ENCODE measurements at regions not wholly inside any gene's neighbourhood (a gene's known extent, or its start where the extent isn't known, plus 50 kb on each side); places are given as distances from the start of the nearest gene placed in this dataset.

DNA sequence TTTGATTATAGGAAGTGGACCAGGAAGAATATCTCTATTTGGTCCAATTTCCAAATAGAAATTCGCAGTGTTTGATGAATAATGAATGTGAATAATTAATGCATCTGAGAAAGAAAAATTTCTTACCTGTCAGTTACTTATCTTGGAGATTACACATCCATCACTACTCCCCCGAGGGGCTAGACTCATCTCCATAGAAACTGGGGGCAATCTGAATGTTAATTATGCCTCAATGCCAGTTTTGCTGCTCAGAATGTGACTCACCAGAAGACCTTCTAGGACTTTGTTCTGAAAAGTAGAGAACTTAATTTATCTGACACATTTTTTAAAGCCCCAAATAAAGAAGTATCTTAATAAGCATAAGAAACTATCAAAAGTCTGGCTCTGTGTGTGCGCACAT lies 233.4 kb upstream of the NR4A3 start:
- DNase-seq (ENCODE audit: low read depth in 3 of 3): no peak

DNA sequence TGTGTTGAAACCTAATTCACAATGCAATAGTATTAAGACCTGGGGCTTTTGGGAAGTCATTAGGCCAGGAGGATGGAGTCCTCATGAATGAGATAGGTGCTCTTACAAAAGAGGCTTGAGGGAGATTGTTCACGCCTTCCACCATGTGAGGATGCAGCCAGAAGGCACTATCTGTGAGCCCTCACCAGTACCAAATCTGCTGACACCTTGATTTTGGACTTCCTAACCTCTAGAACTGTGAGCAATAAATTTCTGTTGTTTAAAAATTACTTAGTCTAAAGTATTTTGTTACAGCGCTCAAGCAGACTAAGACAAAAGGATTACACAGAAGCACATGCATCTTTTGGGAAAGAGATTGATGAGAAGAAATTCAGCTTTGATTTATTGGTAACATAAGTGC lies 232.9 kb upstream of the NR4A3 start:
- DNase-seq (ENCODE audit: low read depth in 3 of 3): no peak

DNA sequence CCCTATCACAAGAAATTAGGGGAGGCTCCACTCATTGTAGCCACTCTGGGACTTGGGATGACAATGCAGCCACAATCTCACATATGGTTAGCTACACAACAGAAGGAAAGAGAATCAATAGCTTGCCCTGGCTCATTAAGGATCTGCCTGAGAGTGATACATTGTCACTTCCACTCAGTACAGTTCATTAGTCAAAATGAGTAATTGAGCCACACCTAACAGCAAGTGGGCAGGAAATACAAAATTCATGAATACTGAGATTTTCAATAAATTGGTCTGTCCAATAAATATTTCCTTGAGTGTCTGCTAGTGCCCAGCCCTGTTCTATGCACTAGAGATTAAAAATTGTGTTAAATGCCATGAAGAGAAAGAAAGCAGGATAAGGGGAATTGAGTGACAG lies 231.3 kb upstream of the NR4A3 start:
- no peak for DNase-seq (ENCODE audit: low read depth in 3 of 3)

DNA sequence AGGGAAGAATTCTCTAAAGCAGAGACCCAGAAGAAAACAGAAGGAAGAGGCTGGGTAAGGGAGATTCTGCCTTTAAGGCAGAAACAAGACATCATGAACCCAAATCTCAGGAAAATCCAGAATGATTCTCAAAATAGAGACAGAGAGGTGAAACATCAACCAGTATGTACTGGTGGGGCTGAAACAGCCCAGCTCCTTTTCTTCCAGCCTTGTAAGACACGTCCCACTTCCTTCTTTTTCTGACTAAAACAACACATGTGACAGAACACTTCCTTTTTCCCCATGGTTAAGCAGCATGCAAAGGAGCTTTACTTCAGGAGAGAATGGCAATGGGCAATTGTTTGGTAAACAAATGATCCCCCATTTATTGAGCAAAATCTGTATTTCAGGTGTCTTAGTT lies 230.8 kb upstream of the NR4A3 start:
- no peak for DNase-seq (ENCODE audit: low read depth in 3 of 3)

DNA sequence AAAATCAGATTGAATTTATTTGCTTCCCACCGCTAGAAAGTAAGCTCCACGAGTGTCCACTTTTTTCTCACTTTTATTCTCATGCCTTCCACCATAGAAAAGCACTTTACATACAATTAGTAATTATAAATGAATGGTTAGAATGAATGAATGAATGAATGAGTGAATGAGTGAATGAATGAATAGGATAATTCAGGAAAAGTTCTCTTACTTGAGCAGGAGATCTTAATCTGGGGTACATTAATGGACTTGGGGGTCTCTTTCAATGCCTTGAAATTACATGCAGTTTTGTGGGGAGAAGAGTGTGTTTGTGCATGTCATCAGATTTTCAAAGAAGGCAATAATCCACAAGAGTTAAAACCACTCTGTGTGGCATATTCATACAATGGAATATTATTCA lies 229.9 kb upstream of the NR4A3 start:
- DNase-seq (ENCODE audit: low read depth in 3 of 3): no peak

DNA sequence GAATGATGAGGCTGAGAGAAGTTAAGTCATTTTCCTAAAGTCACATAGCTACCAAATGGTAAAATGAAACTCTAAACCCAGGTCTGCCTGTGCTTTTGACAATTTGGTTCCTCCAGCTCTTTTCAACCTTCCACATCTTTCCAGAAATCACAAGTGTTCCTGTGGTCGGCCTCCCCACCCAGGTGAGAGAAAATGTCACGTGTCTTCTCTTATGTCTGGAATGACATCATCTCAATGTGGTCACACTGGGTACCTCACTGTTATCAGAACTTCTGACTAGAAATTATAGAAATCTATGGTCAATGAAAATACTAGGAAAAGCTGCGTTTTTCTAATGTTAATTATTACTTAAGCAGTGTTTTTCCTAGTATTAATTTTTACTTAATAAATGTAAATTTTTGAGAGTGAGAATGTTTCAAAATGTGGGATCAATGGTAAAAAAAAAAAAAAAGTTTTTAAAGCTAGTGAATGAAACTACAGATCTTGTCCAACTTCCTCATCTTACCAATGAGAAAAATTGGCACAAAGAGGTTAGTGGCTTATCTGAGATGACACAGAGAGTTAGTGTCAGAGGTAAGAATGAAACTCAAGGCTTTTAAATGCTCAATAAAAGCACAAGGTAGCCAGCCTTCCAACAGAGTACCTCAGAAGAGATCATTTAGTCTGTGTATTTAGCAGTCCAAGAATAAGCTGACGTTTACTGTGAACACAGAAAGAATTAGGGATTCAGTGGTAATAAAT lies 228.7 kb upstream of the NR4A3 start:
- DNase-seq (ENCODE audit: low read depth in 3 of 3): no peak

DNA sequence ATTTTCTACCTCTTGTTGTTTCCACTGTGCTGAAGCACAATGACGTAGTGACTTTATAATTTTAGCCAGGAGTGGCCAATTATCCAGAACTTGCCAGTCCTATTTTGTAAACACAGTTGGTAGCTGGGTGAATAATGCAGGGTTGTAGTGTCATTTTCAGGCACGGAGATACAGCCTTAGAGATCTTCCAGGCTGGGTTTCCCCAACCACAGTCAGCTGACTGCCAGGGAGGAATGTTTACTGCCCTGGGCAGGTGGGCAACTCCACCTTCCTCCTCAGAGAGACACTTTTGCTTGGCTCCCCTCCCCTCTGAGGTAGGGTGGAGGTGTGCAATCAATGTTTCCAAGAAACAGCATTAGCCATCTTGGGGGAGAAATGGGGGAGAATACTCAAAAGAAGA lies 228.1 kb upstream of the NR4A3 start:
- DNase-seq (ENCODE audit: low read depth in 3 of 3): no peak

DNA sequence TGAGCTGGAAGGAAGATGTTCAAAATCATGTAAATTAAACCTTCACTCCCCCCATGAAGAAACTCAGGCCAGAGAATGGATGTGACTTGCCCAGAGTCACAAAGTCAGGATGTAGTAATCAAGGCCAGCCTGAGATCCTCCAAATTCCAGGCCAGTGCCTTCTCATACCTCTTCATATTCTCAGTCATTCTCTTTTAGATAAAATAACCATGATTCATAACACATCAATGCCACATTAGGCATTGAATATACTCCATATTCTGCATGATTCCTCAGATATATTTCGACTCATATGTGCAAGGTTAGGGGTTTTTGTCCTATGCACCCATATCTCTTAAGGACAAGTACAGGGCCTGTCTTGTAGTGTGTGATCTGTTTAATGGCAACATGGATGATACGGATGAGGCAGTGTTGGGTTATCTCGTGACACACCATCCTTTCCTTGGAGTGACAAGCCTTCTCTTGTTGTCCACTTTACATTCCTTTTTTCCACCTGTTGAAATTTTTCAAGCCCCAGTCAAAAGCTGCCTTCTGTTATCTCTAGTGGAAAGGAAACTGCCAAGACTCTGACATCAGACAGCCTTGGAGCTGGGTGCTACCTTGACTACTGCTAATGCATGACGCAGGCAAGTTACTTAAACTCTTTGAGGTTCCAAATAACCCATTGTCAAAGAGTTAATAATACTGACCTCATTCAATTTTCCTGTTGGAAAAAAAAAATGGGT lies 227.5 kb upstream of the NR4A3 start:
- DNase-seq (ENCODE audit: low read depth in 3 of 3): no peak

DNA sequence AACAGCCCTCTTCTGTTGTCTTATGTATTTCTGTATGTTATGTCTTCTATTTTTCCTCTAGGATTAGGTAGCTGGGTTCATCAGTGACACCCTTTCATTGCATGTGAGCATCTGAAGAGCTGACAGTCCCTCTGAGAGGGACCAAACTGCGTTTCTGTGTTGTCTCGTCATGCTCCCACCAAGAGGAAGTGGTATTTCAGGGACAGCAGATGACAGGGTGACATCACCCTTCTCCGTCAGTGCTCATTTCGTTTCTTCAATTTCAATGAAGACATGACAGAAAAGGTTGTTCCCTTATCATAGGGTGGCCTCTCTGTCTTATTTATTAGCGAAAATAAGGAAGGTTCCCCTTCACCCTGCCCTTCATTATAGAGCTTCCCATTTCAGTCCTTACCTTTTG lies 225.9 kb upstream of the NR4A3 start:
- no peak for DNase-seq (ENCODE audit: low read depth in 3 of 3)

DNA sequence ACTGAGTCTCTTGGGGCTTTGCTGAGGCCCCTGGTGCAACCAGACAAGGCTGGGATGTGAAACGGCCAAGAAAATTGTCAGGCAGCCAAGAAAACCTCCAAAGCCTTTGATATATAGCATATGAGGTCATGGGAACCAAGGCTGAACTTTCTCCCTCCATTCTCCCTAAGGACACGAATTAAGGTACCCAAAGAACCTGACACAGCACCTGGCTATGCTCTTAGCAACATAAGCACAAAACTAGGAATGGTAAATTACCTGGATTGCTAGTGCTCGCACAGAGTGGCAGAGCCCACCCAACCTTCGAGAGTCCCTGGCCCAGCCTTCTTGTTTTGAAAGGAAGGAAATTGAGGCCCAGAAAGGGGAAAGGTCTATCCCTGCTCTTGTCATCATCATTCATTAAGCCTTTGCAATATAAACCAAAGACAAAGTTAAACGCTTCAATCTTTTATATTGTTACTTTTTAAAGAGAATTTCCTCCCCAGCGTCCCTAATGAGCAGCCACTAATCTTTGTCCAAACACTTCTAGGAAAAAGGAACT lies 220.0 kb upstream of the NR4A3 start:
- no peak for DNase-seq (ENCODE audit: low read depth in 3 of 3)

DNA sequence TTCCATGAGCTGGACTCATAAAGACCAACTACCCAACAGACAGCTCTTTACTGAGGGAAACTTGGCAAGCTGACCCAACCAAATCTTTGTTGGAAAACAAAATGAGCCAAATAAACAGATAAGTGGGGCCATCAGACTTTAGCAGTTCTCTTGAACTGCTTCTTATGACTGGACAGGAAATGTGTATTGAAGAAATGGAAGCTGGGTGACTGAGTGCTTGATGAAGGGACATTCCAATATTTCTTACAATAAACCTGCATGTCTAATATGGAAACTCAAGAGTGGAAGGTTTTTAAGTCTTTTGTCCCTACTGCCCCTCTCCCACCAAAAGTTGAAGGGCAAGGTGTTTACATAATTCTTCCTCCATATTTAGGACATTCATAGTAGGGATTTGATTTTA lies 218.8 kb upstream of the NR4A3 start:
- DNase-seq (ENCODE audit: low read depth in 3 of 3): no peak

DNA sequence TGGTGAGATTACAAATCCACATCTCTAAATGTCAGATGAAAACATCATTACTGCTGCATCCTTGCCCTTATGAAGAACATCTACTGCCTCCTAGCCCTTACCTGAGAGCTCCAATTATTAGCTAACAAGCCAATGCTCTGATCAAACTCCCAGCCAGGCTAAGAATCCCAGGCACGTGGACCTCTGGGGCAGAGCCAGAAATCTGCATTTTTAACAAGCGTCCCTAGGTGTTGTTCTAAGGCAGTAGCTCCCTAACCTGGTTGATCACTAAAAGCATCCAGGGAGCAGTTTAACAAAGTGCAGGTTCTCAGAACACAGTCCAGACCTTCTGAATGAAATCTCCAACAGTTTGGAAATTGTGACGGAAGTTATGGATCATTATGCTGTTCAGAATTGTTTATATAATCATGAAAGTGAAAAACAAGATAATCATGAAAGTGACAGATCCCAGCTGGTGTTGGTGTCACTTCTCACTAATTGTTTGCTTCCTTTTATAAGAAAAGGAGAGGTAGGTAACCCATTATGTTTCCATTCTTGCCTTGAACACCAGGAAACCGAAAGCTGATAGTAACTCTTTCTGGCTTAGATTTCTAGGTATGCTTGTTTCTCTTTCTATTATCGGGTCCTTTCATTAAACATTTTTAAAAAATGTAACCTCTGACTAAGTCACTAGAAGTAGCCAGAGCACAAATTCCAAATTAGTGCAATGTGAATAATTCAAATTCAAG lies 216.5 kb upstream of the NR4A3 start:
- DNase-seq (ENCODE audit: low read depth in 3 of 3): no peak

DNA sequence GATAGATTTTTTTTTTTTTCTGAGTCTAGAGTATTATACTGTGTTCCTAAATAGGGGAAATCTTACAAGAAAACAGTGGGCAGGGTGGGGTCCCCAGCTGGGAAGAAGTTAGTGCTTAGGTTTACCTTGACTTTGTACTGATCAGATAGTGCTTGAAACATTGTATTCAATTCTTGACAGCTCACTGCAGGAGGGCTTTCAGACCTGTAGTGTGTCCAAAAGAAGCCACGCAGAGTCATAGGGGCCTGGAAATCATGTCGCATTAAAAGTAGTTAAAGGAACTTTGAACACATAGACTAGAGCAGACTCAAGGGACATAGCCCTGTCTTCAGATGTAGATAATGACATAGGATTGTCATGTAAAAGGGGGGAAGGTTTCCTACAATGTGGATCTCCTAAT lies 215.4 kb upstream of the NR4A3 start:
- no peak for DNase-seq (ENCODE audit: low read depth in 3 of 3)

DNA sequence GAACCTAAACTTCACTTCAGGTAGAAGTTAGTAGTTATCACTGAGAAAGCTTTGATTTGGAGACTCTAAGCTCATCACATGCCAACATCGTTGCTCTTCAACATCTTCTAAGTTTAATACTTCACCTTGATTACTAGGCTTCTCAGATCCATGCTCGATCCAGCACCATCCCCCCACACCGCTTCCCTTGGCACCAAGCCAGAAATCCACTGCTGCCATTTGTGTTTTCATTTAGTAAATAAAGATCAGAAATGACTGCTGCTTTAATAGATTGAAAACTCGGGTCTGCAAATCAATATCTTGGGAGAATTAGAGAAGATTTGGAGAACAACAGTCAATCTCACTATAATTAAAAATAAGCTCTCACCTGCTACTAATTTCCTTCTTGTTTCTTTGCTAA lies 214.7 kb upstream of the NR4A3 start:
- no peak for DNase-seq (ENCODE audit: low read depth in 3 of 3)

DNA sequence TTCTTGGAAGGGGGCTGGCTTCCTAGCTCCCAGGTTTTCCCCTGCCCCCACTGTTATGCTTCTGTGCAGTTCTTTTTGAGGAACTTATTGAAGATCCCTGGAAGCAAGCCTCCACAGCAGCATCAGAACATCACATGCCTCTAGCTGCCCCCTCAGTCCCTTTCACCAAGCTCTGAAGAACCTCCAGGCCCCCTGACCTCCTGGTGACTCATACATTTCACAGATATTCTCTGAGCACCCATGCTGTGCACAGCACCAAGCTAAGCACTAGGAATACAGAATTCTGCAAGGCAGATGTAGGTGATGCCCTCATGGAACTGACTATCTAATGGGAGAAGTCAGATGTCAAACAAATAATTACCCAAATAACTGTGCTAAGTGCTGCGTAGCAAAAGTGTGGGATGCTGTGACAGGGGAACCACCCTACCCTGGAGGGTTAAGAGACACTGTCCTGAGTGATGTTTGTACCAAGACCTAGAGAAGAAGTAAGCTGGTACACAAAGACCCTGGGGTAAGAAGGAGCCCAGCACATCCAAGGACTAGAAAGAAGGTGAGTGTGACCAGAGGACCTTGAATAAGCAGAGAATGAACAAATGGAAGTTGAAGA lies 213.7 kb upstream of the NR4A3 start:
- DNase-seq (ENCODE audit: low read depth in 3 of 3): no peak

DNA sequence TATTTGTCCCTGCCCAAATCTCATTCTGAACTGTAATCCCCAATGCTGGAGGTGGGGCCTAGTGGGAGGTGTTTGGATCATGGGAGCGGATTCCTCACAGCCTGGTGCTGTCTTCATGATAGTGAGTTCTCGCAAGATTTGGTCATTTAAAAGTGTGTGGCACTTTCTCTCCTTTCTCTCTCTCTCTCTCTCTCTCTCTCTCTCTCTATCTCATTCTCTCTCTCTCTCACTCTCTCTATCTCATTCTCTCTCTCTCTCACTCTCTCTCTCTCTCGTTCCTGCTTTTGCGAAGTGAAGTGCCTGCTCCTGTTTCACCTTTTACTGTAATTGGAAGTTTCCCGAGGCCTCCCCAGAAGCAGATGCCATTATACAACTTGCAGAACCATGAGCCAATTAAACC lies 207.3 kb upstream of the NR4A3 start:
- no peak for DNase-seq (ENCODE audit: low read depth in 3 of 3)

DNA sequence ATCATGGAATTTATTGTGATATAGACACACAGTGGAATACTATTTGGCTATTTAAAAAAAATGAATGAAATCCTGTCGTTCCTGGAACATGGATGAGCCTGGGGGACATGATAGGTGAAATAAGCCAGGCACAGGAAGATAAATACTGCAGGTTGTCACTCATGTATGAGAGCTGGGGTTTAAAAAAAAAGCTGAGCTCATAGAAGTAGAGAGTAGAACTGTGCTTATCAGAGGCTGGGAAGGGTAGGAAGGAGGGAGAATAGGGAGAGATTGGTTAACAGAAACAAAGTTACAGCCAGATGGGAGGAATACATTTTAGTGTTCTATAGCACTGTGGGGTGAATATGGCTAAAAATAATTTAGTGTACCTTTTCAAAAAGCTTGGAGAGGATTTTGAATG lies 200.6 kb upstream of the NR4A3 start:
- no peak for DNase-seq (ENCODE audit: low read depth in 3 of 3)

DNA sequence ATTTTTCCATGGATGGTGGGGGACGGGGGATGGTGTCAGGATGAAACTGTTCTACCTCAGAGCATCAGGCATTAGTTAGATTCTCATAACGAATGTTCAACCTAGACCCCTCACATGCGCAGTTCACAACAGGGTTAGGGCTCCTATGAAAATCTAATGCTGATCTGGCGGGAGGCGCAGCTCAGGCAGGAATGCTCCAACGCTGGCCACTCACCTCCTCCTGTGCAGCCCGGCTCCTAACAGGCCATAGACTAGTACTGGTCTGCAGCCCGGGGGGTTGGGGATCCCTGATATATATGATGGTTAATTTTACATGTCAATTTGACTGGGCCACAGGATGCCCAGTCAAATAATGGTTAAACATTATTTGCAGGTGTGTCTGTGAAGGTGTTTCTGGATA lies 199.0 kb upstream of the NR4A3 start:
- DNase-seq (ENCODE audit: low read depth in 3 of 3): no peak

DNA sequence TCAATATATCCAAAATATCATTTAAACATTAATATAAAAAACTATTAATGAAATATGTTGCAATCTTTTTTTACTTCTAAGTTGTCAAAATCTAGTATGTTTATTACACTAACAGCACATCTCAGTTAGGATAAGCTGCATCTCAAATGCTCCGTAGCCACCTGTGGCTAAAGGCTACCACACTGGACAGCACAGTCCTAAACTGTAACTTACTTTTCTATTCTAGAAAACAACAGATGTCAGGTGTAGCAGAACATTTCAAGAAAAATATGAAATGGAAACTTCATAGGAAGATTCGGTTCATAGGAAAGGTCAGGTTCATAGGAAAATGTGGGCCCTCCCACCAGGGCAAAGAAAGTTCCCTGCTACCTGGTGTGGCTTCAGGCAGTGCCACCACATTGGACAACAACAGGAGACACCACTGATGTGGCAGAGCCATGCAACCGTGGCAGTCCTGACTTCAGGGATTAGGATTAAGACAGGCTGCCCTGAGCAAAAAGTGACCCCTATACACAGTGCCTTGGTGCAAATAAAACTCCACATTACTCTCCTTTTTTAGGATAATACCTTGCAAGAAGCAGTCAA lies 197.8 kb upstream of the NR4A3 start:
- no peak for DNase-seq (ENCODE audit: low read depth in 3 of 3)

DNA sequence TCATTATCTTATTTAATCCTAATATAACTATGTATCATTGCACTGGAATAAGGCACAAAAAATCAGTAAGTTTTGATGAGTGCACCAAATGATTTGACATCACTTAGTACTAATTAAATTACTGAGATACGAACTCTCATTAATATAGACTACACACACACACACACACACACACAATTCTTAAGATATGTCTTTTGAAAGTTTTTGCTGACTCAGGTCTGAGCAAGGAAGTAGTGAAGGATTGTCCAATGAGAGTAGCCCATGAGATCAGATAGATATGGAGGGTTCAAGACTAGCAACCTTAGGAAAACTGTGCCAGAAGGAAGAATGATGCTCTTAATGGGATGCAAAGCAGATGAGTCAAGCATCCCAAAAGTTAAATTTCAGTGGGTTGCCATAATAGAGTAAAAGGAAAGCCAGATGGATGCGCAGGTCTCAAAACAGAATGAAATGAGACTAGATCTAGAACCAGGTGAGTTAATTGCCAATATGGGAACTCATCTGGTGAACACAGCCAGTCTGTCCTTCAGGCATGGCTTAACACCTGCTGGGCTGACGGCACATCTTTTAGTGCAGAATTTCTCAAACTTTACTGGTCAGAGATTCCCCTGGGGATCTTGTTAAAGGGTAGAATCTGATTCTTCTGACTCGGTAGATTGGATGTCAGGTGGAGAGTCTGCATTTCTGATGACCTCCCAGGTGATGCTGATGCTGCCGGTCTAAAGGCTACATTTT lies 197.0 kb upstream of the NR4A3 start:
- no peak for DNase-seq (ENCODE audit: low read depth in 3 of 3)

DNA sequence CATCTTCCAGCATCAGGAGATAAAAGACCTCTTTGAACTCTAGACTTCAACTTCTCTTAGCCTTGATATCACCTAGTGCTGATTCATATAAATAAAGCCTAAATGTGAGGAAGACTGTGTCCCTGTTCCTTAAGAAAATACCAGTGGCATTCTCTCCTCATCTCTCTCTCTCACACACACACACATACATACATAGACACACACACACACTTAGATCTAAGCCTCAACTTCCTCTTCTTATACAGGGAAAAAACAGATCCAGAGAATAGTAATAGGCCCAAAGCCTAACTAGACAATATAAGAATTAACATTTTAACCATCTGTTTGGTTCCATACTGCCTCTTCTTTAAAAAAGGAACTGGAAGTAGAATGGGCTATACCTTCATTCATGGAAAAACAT lies 195.3 kb upstream of the NR4A3 start:
- DNase-seq (ENCODE audit: low read depth in 3 of 3): no peak
